T-cell (primary cell): ENCODE measurements at regions not wholly inside any gene's neighbourhood (a gene's known extent, or its start where the extent isn't known, plus 50 kb on each side); places are given as distances from the start of the nearest gene placed in this dataset.

Experiments
- ATAC-seq, 4 experiments: fragments of 200-7000 bp in 3 of 4; fragments of 150-1000 bp in 1 of 4; cut with Tn5 transposase; replicated peaks in 1 of 4; 1 replicate in 3 of 4; 2 replicates in 1 of 4; pipeline ENCODE4 v1.10.0; 2021; ENCODE audit warnings: moderate library complexity in 3 of 4, mild to moderate bottlenecking in 2 of 4, moderate number of reproducible peaks in 1 of 4
- CTCF ChIA-PET, 2 donors: fragments of 300-600 bp; sonication (Branson Sonifier 250); formaldehyde crosslinking; loops; one replicate each; lab custom pipeline; 2022; ENCODE audit warnings: antibody characterized with exemption in 2 of 2; lab: Charles Lee
- POLR2A ChIA-PET, 2 donors: fragments of 300-600 bp; sonication (Branson Sonifier 250); formaldehyde crosslinking; loops; one replicate each; lab custom pipeline; 2022; ENCODE audit warnings: antibody characterized with exemption in 2 of 2; lab: Charles Lee
- DNase-seq, 35 experiments: peaks; one replicate each; pipeline versions ENCODE4 v3.0.0 to v3.0.0-alpha.2; 2013 to 2023
- H3K27ac ChIP-seq: one replicate; pipeline ENCODE4 v1.5.1; 2013; ENCODE audit warnings: low read length
- H3K27me3 ChIP-seq, 2 experiments: replicated peaks in 1 of 2; 1 replicate in 1 of 2; 2 replicates in 1 of 2; pipeline versions ENCODE4 v1.6.1 to v1.7.0; 2013; ENCODE audit warnings: low read length in 1 of 2, mixed read lengths in 1 of 2; ENCODE audit not compliant: control insufficient read depth in 2 of 2, insufficient read depth in 2 of 2; ENCODE audit errors: extremely low read depth in 1 of 2
- H3K36me3 ChIP-seq, 2 donors: 1 replicate in 1 of 2; 2 replicates in 1 of 2; pipeline versions ENCODE4 v1.6.1 to v1.7.0; 2013; ENCODE audit warnings: low read length in 1 of 2; ENCODE audit not compliant: control insufficient read depth in 2 of 2, insufficient read depth in 1 of 2; ENCODE audit errors: extremely low read depth in 1 of 2
- H3K4me1 ChIP-seq, 2 experiments: 1 replicate in 1 of 2; 2 replicates in 1 of 2; pipeline versions ENCODE4 v1.6.1 to v1.7.0; 2013; ENCODE audit warnings: low read length in 2 of 2, mixed read lengths in 1 of 2; ENCODE audit not compliant: insufficient read depth in 2 of 2, control insufficient read depth in 1 of 2; ENCODE audit errors: extremely low read depth in 1 of 2
- H3K4me3 ChIP-seq, 2 donors: 1 replicate in 1 of 2; 2 replicates in 1 of 2; pipeline versions ENCODE4 v1.5.1 to v1.7.0; 2013; ENCODE audit warnings: mild to moderate bottlenecking in 2 of 2, low read length in 1 of 2, moderate library complexity in 1 of 2; ENCODE audit not compliant: control insufficient read depth in 1 of 2; ENCODE audit errors: extremely low read depth in 1 of 2
- H3K9me3 ChIP-seq: 2 replicates; pipeline ENCODE4 v1.7.0; 2013
- H3K27ac Mint-ChIP-seq, 2 donors: one replicate each; pipeline ENCODE4 v1.8.0; 2020 to 2021; ENCODE audit warnings: mild to moderate bottlenecking in 2 of 2, mixed read lengths in 2 of 2
- H3K27me3 Mint-ChIP-seq, 2 donors: one replicate each; pipeline ENCODE4 v1.8.0; 2021 to 2022; ENCODE audit warnings: mixed read lengths in 2 of 2
- H3K36me3 Mint-ChIP-seq: one replicate; pipeline ENCODE4 v1.8.0; 2021; ENCODE audit warnings: mixed read lengths
- H3K4me1 Mint-ChIP-seq, 3 donors: one replicate each; pipeline ENCODE4 v1.8.0; 2020 to 2022; ENCODE audit warnings: mixed read lengths in 3 of 3, mild to moderate bottlenecking in 1 of 3
- H3K4me3 Mint-ChIP-seq, 3 donors: one replicate each; pipeline ENCODE4 v1.8.0; 2020 to 2022; ENCODE audit warnings: mild to moderate bottlenecking in 3 of 3, mixed read lengths in 3 of 3, moderate library complexity in 3 of 3
- H3K9me3 Mint-ChIP-seq, 3 donors: one replicate each; pipeline ENCODE4 v1.8.0; 2020 to 2022; ENCODE audit warnings: mixed read lengths in 3 of 3

DNA sequence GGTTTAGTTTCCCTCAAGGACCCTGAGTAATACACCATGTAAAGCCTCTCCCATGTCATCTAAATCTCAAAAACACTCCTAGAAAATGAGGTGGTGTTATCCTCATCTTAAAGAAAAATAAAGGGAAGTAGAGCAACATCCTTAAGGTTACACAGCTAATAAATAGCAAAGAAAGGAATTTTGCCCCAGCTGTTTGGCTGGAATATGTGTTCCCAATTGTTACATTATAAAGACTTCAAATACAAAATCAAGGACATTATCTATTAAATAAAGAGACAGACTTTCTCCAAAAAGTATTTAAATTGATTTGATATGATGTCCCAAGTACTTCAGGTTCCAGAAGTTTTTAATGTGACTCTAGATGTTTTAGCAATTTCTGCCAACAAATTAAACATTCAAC, 57.9 kb upstream of the IL15 start:
- no peak for ATAC-seq
- CTCF ChIA-PET, result no interaction called here

DNA sequence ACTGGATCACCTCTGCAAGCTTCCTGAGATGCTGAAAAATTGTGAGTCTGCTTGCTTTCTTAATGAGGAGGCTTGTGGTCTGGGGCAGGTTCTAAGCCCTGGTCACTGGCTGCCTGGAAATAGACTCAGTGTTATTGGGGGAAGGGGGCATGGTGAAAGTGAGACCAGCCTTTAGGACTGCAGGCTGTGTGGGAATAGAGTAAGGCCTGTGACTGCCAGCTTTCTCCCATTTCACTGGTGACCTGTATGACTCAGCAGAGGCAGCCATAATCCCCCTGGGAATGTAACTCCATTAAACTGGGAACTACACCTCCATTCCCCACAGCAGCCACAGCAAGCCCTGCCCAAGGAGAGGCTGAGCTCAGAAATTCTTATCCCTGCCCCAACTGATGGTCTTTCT, 55.9 kb upstream of the IL15 start:
- Histone ChIP-seq H3K4me3 (no peak overlapping the region), H3K9me3 (no peaks in the 10 kb centered on the region), H3K27me3 (peaks cover 0 to 4% of the 10 kb centered on the region in 2 experiments), H3K27ac (no peak overlapping the region), H3K36me3 (no peaks in the 10 kb centered on the region), H3K4me1 (no peaks in the 10 kb centered on the region)
- DNase-seq (no peak), ATAC-seq (no peak)
- CTCF ChIA-PET, result no interaction called here
- no peak overlapping the region for H3K4me3 Mint-ChIP-seq
- H3K27me3 Mint-ChIP-seq, result peaks cover 0 to 3% of the 10 kb centered on the region in 2 donors
- POLR2A ChIA-PET, result no interaction called here
- H3K9me3 Mint-ChIP-seq, result peaks cover 0 to 3% (median 0%) of the 10 kb centered on the region in 3 donors
- H3K27ac Mint-ChIP-seq, result no peak overlapping the region
- H3K36me3 Mint-ChIP-seq, result no peaks in the 10 kb centered on the region
- no peaks in the 10 kb centered on the region for H3K4me1 Mint-ChIP-seq

More for the DNA sequence above, 57.9 kb upstream of the IL15 start:
- Mint-ChIP-seq H3K4me3 (no peak overlapping the region), H3K4me1 (no peaks in the 10 kb centered on the region), H3K27ac (no peak overlapping the region), H3K9me3 (no peaks in the 10 kb centered on the region), H3K27me3 (peaks cover 0 to 3% of the 10 kb centered on the region in 2 donors), H3K36me3 (no peaks in the 10 kb centered on the region)
- H3K9me3 ChIP-seq, result no peaks in the 10 kb centered on the region
- POLR2A ChIA-PET, result no interaction called here
- H3K36me3 ChIP-seq, result no peaks in the 10 kb centered on the region
- H3K4me1 ChIP-seq, result no peaks in the 10 kb centered on the region
- H3K27ac ChIP-seq, result no peak overlapping the region
- H3K27me3 ChIP-seq, result peaks cover 0 to 4% of the 10 kb centered on the region in 2 experiments
- H3K4me3 ChIP-seq, result no peak overlapping the region
- no peak for DNase-seq
